ENCODE measurements at regions not wholly inside any gene's neighbourhood (a gene's known extent, or its start where the extent isn't known, plus 50 kb on each side); places are given as distances from the start of the nearest gene placed in this dataset.

DNA sequence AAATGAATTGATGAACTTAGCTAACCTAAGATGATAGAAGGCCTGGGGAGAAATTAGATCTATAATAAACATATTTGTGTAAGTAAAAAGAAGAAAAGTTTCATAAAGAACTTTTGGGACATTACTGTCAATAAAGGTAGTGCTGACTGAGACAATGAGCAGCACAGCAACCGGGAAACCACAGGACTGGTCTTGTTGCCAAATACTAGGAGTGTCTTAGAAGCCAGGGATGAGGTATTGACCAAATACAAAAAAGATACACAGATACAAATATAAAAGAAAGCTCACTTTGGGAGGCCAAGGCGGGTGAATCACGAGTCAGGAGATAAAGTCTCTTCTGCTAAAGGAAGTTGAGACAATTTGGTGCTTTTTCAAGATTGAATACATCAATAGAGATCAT lies 362.4 kb upstream of the ZNF385D start:
- no peak for DNase-seq (ENCODE audit: low spot score)

DNA sequence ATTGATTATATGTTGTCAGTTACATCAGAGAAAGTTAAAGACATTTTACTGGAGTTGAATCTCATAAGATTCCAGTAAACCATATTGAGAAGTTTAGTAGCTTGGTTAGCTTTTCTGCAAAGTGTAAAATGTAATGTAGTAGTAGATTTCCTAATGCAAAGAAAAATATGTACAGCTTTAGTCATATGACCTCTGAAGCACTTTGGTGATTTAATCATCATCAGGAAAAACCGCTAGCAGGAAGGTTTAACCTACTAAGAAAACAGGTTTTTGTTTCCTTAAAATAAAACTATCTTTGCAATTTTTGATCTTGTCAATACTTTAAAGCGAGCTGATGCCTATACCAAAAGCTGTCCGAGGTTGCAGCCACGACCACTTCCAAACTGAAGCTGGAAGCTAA lies 364.6 kb upstream of the ZNF385D start:
- DNase-seq (ENCODE audit: low spot score): no peak

DNA sequence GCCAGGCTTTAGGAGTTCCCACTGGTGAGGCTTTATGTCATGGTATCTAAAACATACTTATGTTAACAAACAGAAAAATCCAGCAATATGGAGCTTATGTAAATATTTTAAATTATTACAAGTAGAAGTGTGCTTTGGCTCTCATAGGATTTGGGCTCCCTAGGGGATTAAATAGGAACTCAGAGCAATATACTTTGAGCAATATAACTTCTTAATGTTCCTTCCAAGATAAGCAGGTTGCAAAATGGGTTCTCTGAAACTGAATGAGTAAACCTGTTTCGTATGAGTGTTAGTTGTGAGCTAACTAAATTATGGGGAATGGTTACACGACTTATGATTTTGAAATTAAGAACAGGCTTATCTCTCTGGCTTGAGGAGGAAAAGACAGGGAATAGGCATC lies 366.1 kb upstream of the ZNF385D start:
- no peak for DNase-seq (ENCODE audit: low spot score)

DNA sequence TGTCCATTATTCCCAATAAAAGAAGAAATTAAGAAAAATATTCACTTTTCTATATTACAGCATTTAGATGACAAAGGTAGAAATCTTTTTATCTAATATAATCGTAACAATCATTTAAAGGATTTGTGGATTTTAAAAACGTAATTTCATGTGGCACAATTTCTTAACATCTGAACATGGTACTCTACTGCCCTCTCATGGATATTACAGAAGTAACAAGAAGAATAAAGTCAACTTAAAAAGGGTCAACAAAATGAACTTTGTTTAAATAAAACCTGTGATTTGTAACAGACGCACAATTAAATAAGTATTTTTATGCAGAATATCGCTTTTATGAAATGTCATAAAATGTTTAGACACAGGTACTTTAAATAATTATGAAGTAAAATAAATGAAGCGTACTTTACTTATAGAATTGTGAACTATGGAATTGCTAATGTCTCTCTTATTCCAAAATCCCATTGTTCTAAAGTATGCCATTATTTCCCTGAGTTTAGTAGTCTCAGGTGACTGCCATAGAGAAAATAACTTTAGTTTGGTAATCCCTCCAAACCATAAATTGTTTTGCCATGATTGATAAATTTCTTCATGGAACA lies 366.8 kb upstream of the ZNF385D start:
- DNase-seq (ENCODE audit: low spot score): peak; percentile 54

DNA sequence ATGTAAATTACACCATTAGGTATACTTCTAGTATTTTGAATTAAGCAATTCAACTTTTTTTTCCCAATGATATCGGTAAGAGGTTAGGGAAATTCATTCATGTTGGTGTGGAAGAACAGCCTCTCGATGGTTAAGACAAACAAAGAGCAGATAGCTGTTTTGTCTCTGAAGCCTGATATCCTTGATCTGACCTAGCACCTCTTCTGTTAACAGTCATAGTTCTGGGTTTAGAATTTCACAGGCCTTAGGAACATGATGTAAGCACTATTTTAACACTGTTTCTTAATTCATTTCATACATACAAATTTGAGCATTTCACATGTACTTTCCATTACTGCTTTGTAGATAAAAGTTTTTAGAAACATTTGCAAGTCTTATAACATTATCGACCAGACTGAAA lies 367.5 kb upstream of the ZNF385D start:
- DNase-seq (ENCODE audit: low spot score): no peak

DNA sequence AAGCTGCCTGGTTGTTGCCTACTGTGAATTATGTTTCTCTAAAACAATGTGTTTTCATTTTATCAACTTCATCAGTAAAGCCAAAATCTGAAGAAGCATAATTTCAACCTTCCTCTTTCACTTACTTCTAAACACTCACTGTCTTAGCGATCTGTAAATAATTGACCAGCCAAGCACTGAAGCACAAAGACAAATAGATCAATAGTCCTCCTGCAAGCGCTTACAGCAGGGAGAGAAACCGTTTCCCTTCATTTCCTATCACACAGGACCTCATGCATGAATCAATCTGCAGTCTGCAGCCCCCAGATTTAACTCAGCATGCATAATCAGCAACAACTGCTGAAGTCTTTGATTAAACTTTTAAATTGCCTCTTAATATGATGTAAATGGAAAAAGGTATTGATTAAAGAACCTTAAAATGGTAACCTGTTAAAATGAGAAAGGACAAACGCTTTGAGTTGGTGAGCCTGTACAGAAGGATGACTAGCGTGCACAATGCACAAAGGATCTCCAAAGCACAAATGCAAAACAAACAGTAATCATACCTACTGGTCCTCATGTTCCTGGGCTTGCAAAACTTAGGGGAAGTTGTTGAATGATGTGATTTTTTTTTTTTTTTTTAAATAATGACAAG lies 370.2 kb upstream of the ZNF385D start:
- peak; percentile 44 for DNase-seq (ENCODE audit: low spot score)

DNA sequence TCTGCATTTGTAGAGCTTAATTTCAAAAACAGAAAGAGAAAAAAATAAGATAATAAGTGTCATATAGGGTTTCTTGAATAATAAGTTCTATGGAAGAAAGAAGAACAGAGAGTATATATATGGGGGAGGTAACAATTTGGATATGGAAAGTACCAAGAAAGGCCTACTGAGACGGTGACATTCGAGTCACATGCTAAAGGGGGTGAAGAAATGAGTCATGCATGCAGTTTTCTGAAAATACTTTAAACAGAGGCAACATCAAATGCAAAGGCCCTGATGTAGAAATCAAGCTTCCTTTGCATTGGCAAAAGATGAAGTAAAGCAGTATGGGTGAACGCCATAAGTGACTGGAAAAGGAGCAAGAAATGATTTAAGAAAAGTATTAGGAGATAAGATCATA lies 371.6 kb upstream of the ZNF385D start:
- no peak for DNase-seq (ENCODE audit: low spot score)

DNA sequence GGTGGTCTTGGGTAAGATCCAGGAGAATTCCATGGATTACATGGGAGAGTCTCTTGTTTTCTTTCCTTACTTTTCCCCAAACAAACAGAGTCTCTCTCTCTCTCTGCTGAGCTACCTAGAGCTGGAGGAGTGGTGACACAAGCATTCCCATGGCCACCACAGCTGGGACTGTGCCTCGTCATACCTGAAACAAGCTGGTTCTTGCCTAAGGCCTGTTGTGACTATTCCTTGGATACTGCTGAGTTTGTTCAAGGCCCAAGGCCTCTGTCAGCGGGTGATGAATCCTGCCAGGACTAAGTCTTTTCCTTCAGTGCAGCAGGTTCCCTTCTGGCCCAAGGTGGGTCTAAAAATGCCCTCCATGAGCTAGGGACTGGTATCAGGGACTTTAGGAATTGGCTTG lies 378.1 kb upstream of the ZNF385D start:
- DNase-seq (ENCODE audit: low spot score): no peak

DNA sequence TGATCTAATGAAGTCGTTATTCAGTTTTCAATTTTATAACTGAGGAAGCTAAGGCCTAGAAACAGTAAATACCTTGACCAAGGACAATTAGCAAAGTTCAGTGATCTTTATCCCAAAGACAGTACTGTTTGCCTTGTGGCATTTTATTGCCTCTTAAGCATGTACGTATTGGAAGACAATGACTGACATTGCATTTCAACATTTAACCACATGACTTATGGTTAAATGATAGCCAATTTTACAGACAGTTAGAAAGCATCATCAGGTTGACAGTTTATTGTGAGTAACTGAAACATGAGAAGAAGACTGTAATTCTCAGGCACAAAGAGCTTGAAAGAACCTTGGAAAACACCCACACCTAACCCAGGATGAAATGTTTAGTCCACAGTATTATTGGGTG lies 390.8 kb upstream of the ZNF385D start:
- DNase-seq (ENCODE audit: low spot score): no peak

DNA sequence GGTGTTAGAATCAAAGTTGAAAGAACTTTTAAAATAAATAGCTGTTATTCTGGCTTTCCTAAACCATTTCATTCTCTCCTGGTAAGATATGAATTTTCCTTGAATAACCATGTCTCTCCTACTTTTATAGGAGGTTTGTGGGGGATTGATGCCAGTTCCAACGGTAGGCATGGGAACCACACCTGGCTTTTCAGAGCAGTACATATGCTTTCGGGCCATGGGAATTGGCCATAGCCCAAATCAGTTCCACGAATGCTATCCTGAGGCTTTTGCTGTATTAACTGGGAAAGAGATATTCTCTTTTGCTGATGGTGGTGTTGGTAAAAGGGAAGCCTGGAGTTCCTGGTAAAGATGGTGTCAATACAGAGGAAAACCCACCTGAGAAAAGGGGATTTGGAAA lies 396.2 kb upstream of the ZNF385D start:
- DNase-seq (ENCODE audit: low spot score): no peak

DNA sequence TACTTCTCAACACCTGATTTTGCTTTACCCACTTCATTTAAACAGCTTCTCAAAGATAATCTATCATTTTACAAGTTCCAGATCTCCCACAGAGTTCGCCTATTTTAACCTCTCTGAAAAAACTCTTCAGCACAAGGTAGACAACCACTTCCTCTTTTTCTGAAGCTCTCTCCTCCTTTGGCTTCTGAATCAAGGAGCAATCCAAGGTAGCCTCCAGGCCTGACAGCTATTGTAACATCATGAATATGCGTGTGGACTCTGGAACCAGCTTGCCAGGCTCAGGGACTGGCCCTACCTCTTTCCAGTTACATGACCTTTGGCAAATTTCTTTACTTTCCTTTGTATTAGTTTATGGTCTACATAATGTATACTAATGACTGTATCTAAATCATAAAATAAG lies 405.9 kb upstream of the ZNF385D start:
- no peak for DNase-seq (ENCODE audit: low spot score)

DNA sequence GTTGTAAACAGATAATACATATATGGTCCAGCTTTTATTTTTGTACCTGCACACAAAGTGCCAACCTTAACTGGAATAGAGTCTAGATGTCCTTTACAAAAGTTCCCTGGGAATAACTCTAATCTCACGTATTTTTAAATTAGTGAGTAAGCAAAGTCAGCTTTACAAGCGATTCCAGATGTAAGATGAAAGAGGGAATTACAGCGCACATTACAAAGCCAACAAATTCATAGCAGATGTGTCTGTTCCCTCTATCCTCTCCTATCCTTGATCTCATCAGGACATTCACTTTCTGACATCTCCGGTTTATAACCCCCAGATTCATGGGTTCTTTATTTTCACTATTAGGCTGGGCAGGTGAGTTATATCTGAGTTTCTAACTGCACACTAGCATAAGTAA lies 406.8 kb upstream of the ZNF385D start:
- no peak for DNase-seq (ENCODE audit: low spot score)

DNA sequence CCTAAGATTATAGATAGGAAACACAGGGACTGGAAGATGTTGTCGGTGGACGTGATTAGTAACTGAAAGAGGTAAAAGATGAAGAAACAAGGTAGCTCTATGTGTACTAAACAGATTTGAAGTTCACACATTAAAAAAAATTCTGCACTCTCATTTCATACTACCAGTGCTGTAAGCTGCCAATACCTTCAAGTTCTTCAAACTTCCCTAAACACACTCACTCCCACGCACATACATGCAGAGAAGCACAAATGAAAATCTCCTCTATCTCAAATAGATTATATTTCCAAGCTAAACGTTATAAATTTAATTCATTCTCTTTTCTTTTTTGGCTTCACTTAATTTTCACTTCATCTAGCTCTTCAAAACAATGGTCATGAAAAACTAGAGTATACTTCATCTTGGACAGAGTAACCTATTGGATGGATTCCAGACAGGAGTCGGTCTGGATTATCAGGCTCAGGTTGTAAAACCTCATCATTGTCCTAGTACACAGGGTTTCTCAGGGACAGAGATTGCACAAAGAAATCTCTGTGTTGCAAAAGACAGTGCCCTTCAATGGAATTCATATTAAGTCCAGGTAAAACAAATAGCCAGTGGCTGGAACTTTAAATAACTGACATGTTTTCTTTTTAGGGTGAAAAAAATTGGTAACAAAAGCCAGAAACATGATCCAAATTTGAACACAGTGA lies 408.1 kb upstream of the ZNF385D start:
- no peak for DNase-seq (ENCODE audit: low spot score)

DNA sequence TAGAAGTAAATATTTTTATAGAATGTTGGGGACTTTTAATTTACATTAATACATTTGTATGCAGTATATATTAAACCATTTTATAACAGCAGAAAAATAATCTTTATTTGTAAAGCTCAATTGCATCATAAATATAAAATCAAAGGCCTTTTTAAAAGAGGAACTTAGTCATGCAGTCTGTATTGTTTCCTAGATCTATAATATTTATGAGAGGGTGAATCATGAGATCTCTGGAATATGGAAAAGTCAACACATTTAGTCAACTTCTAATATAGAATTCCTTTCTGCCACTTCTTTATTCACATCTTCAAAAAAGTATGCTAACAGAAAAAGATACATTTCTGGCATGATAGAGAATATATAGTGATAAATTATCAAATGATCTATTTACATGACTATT lies 410.3 kb upstream of the ZNF385D start:
- no peak for DNase-seq (ENCODE audit: low spot score)

DNA sequence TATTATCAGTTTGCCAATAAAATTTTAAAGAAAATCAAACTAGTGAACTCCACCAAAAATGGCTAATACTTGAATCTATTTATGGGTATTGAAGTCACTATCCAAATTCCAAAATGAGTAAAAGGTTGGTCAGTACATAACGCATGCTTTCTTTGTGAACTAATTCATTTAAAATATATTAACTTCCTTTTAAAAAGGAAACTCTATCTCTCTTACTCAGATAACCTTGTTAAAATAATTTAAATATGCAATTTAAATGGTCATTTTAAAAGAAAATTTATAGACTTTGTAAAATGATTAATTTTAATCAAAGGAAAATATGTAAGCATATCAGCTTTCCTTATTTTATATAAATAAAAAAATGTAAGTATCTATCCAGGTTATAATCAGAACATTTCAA lies 419.4 kb upstream of the ZNF385D start:
- DNase-seq (ENCODE audit: low spot score): no peak

DNA sequence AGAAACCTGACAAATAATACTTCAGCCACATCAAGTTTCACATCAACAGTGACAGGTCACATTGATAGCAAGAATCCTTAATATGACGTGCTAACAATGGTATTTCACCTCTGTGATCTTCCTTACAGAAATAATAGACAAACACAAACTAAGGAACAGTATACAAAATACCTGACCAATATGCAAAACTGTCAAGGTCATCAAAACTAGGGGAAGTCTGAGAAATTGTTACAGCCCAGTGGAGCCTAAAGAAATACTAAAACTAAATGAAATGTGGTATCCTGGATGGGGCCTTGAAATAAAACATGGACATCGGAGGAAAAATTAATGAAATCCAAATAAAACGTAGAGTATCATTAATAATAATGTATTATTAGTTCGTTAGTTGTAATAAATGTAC lies 422.0 kb upstream of the ZNF385D start:
- DNase-seq (ENCODE audit: low spot score): no peak

DNA sequence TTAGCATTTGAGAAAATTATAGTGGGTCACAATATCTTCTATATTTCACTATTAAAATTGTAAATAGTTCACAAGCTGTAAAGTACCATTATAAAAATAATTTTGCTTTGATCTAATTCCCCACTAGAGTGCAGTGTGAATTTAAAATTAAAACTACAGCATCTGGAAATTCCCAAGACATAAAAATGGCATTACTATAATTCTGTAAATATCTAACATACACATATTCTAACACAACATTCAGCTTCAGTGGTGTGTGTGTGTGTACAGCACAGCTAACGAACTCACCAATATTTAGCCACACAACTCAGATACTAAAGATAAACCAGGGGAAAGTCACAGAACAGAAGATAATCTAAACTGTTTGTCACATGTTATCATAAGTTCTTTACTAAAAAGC lies 424.9 kb upstream of the ZNF385D start:
- no peak for DNase-seq (ENCODE audit: low spot score)

DNA sequence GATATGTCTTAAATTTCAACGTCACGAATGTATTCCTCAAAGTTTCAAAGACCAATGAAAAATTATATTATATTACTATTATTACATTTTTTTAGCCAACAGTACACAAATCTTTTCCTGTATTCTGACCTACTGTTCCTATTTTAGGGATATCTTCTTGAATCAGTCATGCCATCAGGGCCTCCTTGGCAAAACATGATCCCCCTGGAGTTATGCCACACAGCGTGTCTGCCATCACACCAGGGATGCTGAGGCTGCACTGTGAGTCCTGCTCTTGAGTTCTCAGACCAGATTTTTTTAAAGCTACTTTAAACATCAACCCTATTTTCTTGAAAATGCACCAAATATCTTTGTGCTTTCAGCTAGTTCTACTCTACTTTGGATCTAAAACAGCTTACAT lies 425.9 kb upstream of the ZNF385D start:
- no peak for DNase-seq (ENCODE audit: low spot score)

DNA sequence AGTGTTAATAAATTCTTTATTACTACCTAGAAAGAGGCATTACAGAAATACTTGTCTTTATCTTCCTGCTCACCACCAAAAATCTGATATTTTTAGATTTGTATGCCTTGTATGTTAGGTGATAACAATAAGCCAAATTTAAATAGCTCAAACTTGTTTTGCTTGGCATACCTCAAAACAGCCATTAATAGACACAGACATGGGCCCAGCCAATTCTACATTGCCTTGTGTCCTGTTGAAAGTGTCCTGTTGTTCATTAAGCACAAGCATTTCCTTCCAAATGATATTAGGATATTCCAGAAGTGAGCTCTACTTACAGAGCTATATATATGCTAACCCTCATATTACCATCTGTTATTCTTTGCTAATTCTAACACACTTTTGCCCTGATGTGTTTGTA lies 438.6 kb upstream of the ZNF385D start:
- no peak for DNase-seq (ENCODE audit: low spot score)

DNA sequence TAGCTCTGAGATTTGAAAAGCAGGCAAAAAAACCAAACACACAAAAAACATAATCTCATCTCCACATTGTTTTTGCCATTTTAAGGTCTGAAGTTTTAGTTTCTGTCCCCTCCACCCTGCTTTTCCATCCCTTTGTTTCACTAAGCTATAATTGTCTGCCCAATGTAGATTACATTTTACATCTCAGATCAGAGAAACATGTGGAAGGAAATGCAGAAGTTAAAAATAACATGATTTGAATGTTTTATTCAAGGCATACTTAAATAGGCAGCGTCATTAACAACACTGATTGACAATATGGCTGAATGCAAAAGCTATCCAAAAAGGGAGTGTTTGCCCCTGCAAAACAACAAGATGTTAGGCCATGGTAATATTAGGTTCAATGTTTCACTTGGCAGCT lies 448.1 kb upstream of the ZNF385D start:
- no peak for DNase-seq (ENCODE audit: low spot score)

DNA sequence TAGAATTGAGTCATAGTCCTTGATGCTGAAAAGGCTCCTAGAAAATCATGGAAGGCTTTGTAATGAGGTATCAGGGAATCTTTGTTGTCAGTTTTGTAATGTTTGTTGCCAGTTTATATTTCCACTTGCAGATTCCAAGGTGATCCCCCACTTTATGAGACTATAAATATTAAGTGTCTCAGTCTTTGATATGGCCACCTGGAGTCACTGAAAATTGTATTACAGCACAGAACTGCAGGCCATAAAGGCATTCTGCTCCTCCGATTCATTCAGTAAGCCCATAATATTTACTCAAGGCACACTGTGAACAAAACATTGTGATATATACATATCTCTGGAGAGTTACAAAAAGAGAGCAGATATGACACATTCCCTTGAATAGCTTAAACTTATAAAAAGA lies 457.8 kb upstream of the ZNF385D start:
- DNase-seq (ENCODE audit: low spot score): no peak

DNA sequence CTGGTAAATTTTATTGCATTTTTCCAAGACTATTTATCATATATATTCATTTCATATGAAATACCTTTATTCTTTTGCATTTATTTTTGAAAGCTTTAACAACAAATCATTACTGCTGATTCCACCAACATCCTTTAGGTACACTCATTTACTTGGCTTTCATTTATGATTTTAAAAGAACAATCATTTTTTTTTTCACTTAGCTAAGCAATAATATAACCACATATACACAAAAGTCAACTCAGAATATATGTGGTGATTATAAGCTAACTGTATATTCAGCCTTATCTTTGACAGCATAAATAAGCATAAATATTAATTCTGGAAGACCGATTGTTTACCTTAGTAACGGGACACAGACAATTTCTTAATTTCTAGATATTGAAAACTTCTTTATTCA lies 458.6 kb upstream of the ZNF385D start:
- no peak for DNase-seq (ENCODE audit: low spot score)

DNA sequence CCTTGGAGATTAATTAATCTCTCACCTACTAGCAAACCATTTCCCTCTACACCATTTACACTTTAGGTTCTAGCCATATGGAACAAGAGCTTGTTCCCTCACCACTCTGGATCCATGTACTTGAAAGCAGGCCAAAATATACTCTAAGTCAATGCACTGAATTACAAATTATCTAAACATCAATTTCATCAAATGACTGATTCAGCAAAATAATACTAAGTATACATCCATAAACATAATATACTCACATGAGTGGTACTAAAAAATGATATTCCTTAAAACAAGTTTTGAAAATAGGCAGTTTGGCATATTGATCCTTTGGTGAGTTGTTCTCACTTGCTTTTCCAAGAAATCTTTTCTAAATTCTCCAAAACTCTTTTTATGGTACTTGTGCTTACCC lies 459.7 kb upstream of the ZNF385D start:
- DNase-seq (ENCODE audit: low spot score): no peak

DNA sequence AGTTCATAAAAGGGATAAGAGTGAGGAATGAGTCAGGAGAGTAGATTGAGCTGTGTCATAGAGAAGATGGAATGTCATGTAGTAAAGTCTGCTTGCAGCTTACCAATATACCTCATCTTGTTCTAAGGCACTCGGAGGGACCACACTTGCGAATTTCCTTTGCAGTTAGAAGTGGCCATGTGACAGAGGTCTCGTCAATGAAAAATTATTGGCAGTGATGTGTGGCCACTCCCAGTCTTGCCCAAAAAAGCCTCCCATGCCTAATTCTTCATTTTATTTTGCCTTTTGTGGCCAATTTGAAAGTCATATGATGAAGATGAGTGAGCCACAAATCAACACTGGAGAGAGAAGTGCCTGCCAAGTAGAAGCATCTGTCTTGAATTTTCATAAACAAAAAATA lies 465.6 kb upstream of the ZNF385D start:
- no peak for DNase-seq (ENCODE audit: low spot score)

All from kidney tubule cell (primary cell).